Keratinocyte (primary cell): ENCODE measurements at regions not wholly inside any gene's neighbourhood (a gene's known extent, or its start where the extent isn't known, plus 50 kb on each side); places are given as distances from the start of the nearest gene placed in this dataset.

Source experiments
- DNase-seq: peaks from one replicate; pipeline ENCODE4 v3.0.0-alpha.2; 2011; ENCODE audit warnings: low read depth, missing footprints, low spot score
- FAIRE-seq: peaks from 2 replicates; lab custom pipeline; 2011; peaks lifted over from hg19 to GRCh38; lab: Jason Lieb, UNC
- H2AFZ ChIP-seq: 2 replicates; pipeline ENCODE4 v1.6.0; 2012; ENCODE audit warnings: low read length, control low read depth, inconsistent platforms; ENCODE audit not compliant: control insufficient read depth
- H3K27ac ChIP-seq: 2 replicates; pipeline ENCODE4 v1.5.1; 2011; ENCODE audit warnings: low read length; ENCODE audit not compliant: control insufficient read depth, insufficient read depth
- H3K27me3 ChIP-seq: 3 replicates; pipeline ENCODE4 v1.6.0; 2011; ENCODE audit warnings: low read length; ENCODE audit not compliant: control insufficient read depth, insufficient read depth; ENCODE audit errors: extremely low read depth
- H3K36me3 ChIP-seq, 2 experiments: 2 replicates in 1 of 2; 3 replicates in 1 of 2; pipeline ENCODE4 v1.5.1; 2011; ENCODE audit warnings: low read length in 2 of 2, mild to moderate bottlenecking in 1 of 2; ENCODE audit not compliant: control insufficient read depth in 2 of 2, insufficient read depth in 2 of 2; ENCODE audit errors: extremely low read depth in 1 of 2
- H3K4me1 ChIP-seq: 3 replicates; pipeline ENCODE4 v1.5.1; 2011; ENCODE audit warnings: low read length; ENCODE audit not compliant: control insufficient read depth, insufficient read depth; ENCODE audit errors: extremely low read depth
- H3K4me2 ChIP-seq: 3 replicates; pipeline ENCODE4 v1.6.0; 2011; ENCODE audit warnings: low read depth, low read length; ENCODE audit not compliant: control insufficient read depth, insufficient read depth; ENCODE audit errors: extremely low read depth
- H3K4me3 ChIP-seq, 3 experiments: fragments of 200-600 bp in 1 of 3; sonication (generic) in 1 of 3; 2 replicates in 2 of 3; 3 replicates in 1 of 3; pipeline ENCODE4 v1.5.1; 2011 to 2016; ENCODE audit warnings: low read length in 3 of 3, mild to moderate bottlenecking in 3 of 3, control low read depth in 2 of 3, inconsistent platforms in 1 of 3, low read depth in 1 of 3, mixed read lengths in 1 of 3, mixed run types in 1 of 3, moderate library complexity in 1 of 3; ENCODE audit not compliant: control insufficient read depth in 2 of 3, insufficient read depth in 2 of 3; ENCODE audit errors: extremely low read depth in 1 of 3
- H3K79me2 ChIP-seq: 2 replicates; pipeline ENCODE4 v1.6.0; 2012; ENCODE audit warnings: low read length; ENCODE audit not compliant: control insufficient read depth, insufficient read depth
- H3K9ac ChIP-seq: 3 replicates; pipeline ENCODE4 v1.6.0; 2011; ENCODE audit warnings: low read length; ENCODE audit not compliant: control insufficient read depth, insufficient read depth; ENCODE audit errors: extremely low read depth
- H3K9me1 ChIP-seq: 3 replicates; pipeline ENCODE4 v1.6.0; 2011; ENCODE audit warnings: low read length; ENCODE audit not compliant: control insufficient read depth, insufficient read depth; ENCODE audit errors: extremely low read depth
- H3K9me3 ChIP-seq: 2 replicates; pipeline ENCODE4 v1.5.1; 2012; ENCODE audit warnings: low read depth, low read length; ENCODE audit not compliant: control insufficient read depth
- H4K20me1 ChIP-seq: 3 replicates; pipeline ENCODE4 v1.6.0; 2011; ENCODE audit warnings: low read length; ENCODE audit not compliant: control insufficient read depth, insufficient read depth; ENCODE audit errors: extremely low read depth
- EZH2 ChIP-seq: IDR thresholded peaks from one replicate; pipeline ENCODE4 v1.6.1; 2012; ENCODE audit warnings: inconsistent platforms, mild to moderate bottlenecking, low read length, moderate library complexity
- dilution Hi-C: fragments of 300-500 bp; cut with MboI; formaldehyde crosslinking; loops from one replicate; pipeline ENCODE4 v1.7.0; 2020; ENCODE audit warnings: low sequenced_read_pairs; ENCODE audit not compliant: extremely low pct_ligation_motif_present
- TF ChIP-seq, protein P1 (sequence below), 3 experiments: IDR thresholded peaks in 1 of 3; conservative IDR thresholded peaks in 1 of 3; optimal IDR thresholded peaks in 1 of 3; 2 replicates in 2 of 3; 3 replicates in 1 of 3; pipeline versions ENCODE3 to v1.5.1; 2011; ENCODE audit warnings: low read length in 3 of 3, mild to moderate bottlenecking in 3 of 3, moderate library complexity in 2 of 3, control low read depth in 1 of 3, inconsistent platforms in 1 of 3; ENCODE audit not compliant: insufficient read depth in 2 of 3; ENCODE audit errors: extremely low read depth in 1 of 3

DNA sequence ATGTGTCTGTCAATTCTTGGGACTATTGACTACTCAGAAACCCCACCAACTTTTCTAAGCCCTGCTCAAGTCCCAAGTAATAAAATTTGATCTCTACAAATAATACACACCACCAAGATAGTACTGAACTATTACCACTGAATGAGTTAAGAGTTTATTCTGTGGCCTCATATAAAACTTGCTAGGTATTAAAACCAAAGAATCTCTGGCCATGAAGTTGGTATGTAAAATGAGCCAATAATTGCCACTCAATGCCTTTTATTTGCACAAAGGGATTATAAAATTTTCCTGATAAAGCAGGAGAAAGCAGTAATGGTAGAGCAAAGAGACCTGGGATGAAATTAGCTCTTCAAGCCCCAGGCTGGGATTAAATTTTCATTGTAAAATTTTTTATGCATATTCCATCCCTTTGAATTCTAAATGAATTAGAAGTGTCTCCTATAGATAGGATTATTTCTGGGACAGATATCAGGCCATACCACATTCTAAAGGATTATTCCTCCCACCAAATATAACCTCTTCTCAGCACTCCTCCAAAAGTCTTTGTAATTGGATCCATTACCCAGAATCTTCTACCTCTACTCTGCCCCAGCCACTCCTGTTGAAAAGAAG, 450.5 kb upstream of the ACVR2A start:
- no peaks in the 10 kb centered on the region for H3K27me3 ChIP-seq
- H3K9me3 ChIP-seq: no peaks in the 10 kb centered on the region
- H4K20me1 ChIP-seq: no peaks in the 10 kb centered on the region
- TF ChIP-seq, protein P1, sequence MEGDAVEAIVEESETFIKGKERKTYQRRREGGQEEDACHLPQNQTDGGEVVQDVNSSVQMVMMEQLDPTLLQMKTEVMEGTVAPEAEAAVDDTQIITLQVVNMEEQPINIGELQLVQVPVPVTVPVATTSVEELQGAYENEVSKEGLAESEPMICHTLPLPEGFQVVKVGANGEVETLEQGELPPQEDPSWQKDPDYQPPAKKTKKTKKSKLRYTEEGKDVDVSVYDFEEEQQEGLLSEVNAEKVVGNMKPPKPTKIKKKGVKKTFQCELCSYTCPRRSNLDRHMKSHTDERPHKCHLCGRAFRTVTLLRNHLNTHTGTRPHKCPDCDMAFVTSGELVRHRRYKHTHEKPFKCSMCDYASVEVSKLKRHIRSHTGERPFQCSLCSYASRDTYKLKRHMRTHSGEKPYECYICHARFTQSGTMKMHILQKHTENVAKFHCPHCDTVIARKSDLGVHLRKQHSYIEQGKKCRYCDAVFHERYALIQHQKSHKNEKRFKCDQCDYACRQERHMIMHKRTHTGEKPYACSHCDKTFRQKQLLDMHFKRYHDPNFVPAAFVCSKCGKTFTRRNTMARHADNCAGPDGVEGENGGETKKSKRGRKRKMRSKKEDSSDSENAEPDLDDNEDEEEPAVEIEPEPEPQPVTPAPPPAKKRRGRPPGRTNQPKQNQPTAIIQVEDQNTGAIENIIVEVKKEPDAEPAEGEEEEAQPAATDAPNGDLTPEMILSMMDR (optimal IDR thresholded peaks at IDR 0.05 in 1 of 3, IDR thresholded peaks at IDR 0.05 in 1 of 3, conservative IDR thresholded peaks at IDR 0.05 in 1 of 3; ENCODE audit: extremely low read depth in 1 of 3, insufficient read depth in 2 of 3, low read length in 3 of 3): no peak
- no peak for TF ChIP-seq EZH2
- H3K4me3 ChIP-seq: no peak overlapping the region
- H3K9ac ChIP-seq: no peak overlapping the region
- H3K4me2 ChIP-seq: no peak overlapping the region
- H3K4me1 ChIP-seq: no peaks in the 10 kb centered on the region
- H3K36me3 ChIP-seq: no peaks in the 10 kb centered on the region
- H3K79me2 ChIP-seq: no peaks in the 10 kb centered on the region
- DNase-seq: no peak
- dilution Hi-C loops: no loop called here
- no peak overlapping the region for H3K27ac ChIP-seq
- no peak for FAIRE-seq
- no peaks in the 10 kb centered on the region for H3K9me1 ChIP-seq
- H2AFZ ChIP-seq: no peak overlapping the region

DNA sequence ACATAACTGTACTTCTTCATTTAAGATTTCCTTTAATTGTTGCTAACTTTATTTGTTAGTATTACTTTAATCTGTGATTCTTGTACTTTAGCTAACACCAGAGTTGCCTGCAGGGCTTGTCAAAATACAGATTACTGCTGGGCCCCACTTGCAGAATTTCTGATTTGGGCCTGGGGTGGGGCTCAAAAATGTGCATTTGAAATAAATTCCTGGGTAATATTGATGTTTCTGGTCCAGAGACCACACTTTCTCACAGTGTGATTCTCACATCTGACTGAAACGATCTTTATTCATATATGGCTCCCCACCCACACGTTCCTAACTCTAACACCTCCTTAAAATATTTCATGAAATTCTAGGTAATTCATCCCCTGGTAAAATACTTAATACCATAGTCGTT, 452.6 kb upstream of the ACVR2A start:
- Histone ChIP-seq H2AFZ (no peak overlapping the region), H4K20me1 (no peaks in the 10 kb centered on the region), H3K4me1 (no peaks in the 10 kb centered on the region), H3K9me1 (no peaks in the 10 kb centered on the region), H3K9me3 (no peaks in the 10 kb centered on the region), H3K4me2 (no peak overlapping the region), H3K79me2 (no peaks in the 10 kb centered on the region), H3K27ac (no peak overlapping the region), H3K36me3 (no peaks in the 10 kb centered on the region), H3K27me3 (no peaks in the 10 kb centered on the region), H3K9ac (no peak overlapping the region), H3K4me3 (no peak overlapping the region)
- no peak for FAIRE-seq
- DNase-seq: no peak
- dilution Hi-C loops: no loop called here
- TF ChIP-seq, protein P1 (optimal IDR thresholded peaks at IDR 0.05 in 1 of 3, IDR thresholded peaks at IDR 0.05 in 1 of 3, conservative IDR thresholded peaks at IDR 0.05 in 1 of 3; ENCODE audit: extremely low read depth in 1 of 3, insufficient read depth in 2 of 3, low read length in 3 of 3): no peak
- no peak for TF ChIP-seq EZH2
